Panc1 (cell line): ENCODE measurements at regions not wholly inside any gene's neighbourhood (a gene's known extent, or its start where the extent isn't known, plus 50 kb on each side); places are given as distances from the start of the nearest gene placed in this dataset.

Experiments
- ATAC-seq: fragments of 200-7000 bp; cut with Tn5 transposase; 2 replicates; pipeline ENCODE4 v1.9.1; 2020; ENCODE audit warnings: mild to moderate bottlenecking, moderate library complexity
- BruUV-seq: library from RNA; stranded (reverse); fragments of 400-500 nt; replicated peaks from 2 replicates; lab custom pipeline; 2021; lab: Mats Ljungman, UMichigan
- CTCF ChIA-PET: fragments of 300-600 bp; sonication (Branson Sonifier 250); formaldehyde crosslinking; loops from one replicate; lab custom pipeline; 2022; ENCODE audit warnings: antibody characterized with exemption; lab: Charles Lee
- POLR2A ChIA-PET: fragments of 300-600 bp; sonication (Branson Sonifier 250); formaldehyde crosslinking; loops from one replicate; lab custom pipeline; 2022; ENCODE audit warnings: antibody characterized with exemption; lab: Charles Lee
- DNase-seq: peaks from one replicate; pipeline ENCODE4 v3.0.0-alpha.2; 2010; ENCODE audit warnings: low read depth, low spot score
- H3K27ac ChIP-seq: 2 replicates; pipeline ENCODE4 v1.5.1; 2011; ENCODE audit warnings: mild to moderate bottlenecking, low read length, inconsistent platforms
- H3K27me3 ChIP-seq: fragments of 200-500 bp; sonication (Bioruptor generic); 2 replicates; pipeline ENCODE4 v1.6.0; 2014; ENCODE audit warnings: low read length, inconsistent platforms; ENCODE audit not compliant: control insufficient read depth, insufficient read depth
- H3K36me3 ChIP-seq: fragments of 200-500 bp; sonication (Bioruptor generic); 2 replicates; pipeline ENCODE4 v1.5.1; 2014; ENCODE audit warnings: inconsistent platforms, mild to moderate bottlenecking, low read length, moderate library complexity; ENCODE audit not compliant: control insufficient read depth, insufficient read depth
- H3K4me1 ChIP-seq: 2 replicates; pipeline ENCODE4 v1.5.1; 2011; ENCODE audit warnings: inconsistent platforms, mild to moderate bottlenecking, low read length, moderate library complexity; ENCODE audit not compliant: control insufficient read depth, insufficient read depth
- H3K4me3 ChIP-seq, 2 experiments: 2 replicates each; pipeline ENCODE4 v1.5.1; 2011 to 2012; ENCODE audit warnings: low read depth in 2 of 2, low read length in 2 of 2, mild to moderate bottlenecking in 2 of 2, inconsistent platforms in 1 of 2, moderate library complexity in 1 of 2
- H3K9me3 ChIP-seq: fragments of 200-500 bp; sonication (Bioruptor generic); 2 replicates; pipeline ENCODE4 v1.5.1; 2014; ENCODE audit warnings: low read depth, mild to moderate bottlenecking, inconsistent platforms, low read length, moderate library complexity; ENCODE audit not compliant: control insufficient read depth, insufficient read depth
- POLR2AphosphoS5 ChIP-seq: IDR thresholded peaks from 2 replicates; pipeline ENCODE4 v1.6.1; 2012; ENCODE audit warnings: mild to moderate bottlenecking, low read depth, low read length, moderate library complexity
- SIN3A ChIP-seq: IDR thresholded peaks from 2 replicates; pipeline ENCODE4 v1.6.1; 2012; ENCODE audit warnings: low read depth, mild to moderate bottlenecking, low read length, moderate library complexity, borderline replicate concordance; ENCODE audit not compliant: insufficient read depth
- TCF7L2 ChIP-seq: IDR thresholded peaks from 2 replicates; pipeline ENCODE4 v1.6.1; 2011; ENCODE audit warnings: mild to moderate bottlenecking, low read depth, low read length, inconsistent platforms
- in situ Hi-C: cut with HindIII; loops from 2 replicates; pipeline ENCODE4 v1.10.0; 2016; ENCODE audit warnings: low sequenced_read_pairs, low pct_unique_long_range_greater_than_20kb
- intact Hi-C: fragments of 100-400 bp; cut with micrococcal nuclease; formaldehyde crosslinking; loops from one replicate; pipeline ENCODE4 v1.10.0; 2022; ENCODE audit not compliant: unreplicated experiment
- TF ChIP-seq, protein P1 (sequence below): fragments of 450-650 bp; IDR thresholded peaks from 2 replicates; pipeline ENCODE4 v1.5.1; 2017; ENCODE audit warnings: mild to moderate bottlenecking
- TF ChIP-seq, protein P2 (sequence below), 2 experiments: IDR thresholded peaks; 2 replicates each; pipeline ENCODE4 v1.6.1; 2011 to 2012; ENCODE audit warnings: low read depth in 2 of 2, control low read depth in 1 of 2, low read length in 1 of 2, mild to moderate bottlenecking in 1 of 2, moderate library complexity in 1 of 2; ENCODE audit not compliant: insufficient read depth in 1 of 2

DNA sequence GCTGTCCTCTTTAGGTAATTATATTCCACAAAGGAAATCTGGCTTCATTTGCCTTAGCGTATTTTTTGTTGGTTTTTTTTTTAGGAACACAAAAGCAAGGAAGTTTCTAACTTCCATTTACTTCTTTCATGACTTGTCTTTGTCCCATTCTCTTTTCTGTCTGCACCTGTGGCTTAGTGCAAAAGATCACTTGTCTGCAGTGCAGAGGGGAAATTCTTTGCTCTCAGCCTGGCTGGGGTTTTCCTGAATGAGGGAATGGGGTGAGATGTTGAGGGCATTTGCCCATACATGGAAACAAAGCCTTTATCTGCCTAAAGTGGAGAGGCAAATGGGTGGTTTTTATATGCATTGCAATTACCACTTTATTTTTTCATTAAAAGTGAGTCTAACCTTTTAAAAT, 361.1 kb upstream of the IGFBP3 start:
- no peak overlapping the region for H3K4me3 ChIP-seq
- no peaks in the 10 kb centered on the region for H3K27me3 ChIP-seq
- H3K4me1 ChIP-seq: no peaks in the 10 kb centered on the region
- H3K36me3 ChIP-seq: no peaks in the 10 kb centered on the region
- intact Hi-C loops: no loop called here
- H3K27ac ChIP-seq: no peak overlapping the region
- ChIA-PET CTCF (no interaction called here), POLR2A (no interaction called here)
- no peaks in the 10 kb centered on the region for H3K9me3 ChIP-seq
- TF ChIP-seq SIN3A (no peak), TCF7L2 (no peak), POLR2AphosphoS5 (no peak)
- TF ChIP-seq, protein P1, sequence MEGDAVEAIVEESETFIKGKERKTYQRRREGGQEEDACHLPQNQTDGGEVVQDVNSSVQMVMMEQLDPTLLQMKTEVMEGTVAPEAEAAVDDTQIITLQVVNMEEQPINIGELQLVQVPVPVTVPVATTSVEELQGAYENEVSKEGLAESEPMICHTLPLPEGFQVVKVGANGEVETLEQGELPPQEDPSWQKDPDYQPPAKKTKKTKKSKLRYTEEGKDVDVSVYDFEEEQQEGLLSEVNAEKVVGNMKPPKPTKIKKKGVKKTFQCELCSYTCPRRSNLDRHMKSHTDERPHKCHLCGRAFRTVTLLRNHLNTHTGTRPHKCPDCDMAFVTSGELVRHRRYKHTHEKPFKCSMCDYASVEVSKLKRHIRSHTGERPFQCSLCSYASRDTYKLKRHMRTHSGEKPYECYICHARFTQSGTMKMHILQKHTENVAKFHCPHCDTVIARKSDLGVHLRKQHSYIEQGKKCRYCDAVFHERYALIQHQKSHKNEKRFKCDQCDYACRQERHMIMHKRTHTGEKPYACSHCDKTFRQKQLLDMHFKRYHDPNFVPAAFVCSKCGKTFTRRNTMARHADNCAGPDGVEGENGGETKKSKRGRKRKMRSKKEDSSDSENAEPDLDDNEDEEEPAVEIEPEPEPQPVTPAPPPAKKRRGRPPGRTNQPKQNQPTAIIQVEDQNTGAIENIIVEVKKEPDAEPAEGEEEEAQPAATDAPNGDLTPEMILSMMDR: no peak
- TF ChIP-seq, protein P2, sequence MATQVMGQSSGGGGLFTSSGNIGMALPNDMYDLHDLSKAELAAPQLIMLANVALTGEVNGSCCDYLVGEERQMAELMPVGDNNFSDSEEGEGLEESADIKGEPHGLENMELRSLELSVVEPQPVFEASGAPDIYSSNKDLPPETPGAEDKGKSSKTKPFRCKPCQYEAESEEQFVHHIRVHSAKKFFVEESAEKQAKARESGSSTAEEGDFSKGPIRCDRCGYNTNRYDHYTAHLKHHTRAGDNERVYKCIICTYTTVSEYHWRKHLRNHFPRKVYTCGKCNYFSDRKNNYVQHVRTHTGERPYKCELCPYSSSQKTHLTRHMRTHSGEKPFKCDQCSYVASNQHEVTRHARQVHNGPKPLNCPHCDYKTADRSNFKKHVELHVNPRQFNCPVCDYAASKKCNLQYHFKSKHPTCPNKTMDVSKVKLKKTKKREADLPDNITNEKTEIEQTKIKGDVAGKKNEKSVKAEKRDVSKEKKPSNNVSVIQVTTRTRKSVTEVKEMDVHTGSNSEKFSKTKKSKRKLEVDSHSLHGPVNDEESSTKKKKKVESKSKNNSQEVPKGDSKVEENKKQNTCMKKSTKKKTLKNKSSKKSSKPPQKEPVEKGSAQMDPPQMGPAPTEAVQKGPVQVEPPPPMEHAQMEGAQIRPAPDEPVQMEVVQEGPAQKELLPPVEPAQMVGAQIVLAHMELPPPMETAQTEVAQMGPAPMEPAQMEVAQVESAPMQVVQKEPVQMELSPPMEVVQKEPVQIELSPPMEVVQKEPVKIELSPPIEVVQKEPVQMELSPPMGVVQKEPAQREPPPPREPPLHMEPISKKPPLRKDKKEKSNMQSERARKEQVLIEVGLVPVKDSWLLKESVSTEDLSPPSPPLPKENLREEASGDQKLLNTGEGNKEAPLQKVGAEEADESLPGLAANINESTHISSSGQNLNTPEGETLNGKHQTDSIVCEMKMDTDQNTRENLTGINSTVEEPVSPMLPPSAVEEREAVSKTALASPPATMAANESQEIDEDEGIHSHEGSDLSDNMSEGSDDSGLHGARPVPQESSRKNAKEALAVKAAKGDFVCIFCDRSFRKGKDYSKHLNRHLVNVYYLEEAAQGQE (IDR thresholded peaks at IDR 0.05; ENCODE audit: insufficient read depth in 1 of 2, low read depth in 2 of 2, low read length in 1 of 2): no peak
- DNase-seq: no peak
- BruUV-seq: no TSS peak
- in situ Hi-C loops: no loop called here
- ATAC-seq: no peak

DNA sequence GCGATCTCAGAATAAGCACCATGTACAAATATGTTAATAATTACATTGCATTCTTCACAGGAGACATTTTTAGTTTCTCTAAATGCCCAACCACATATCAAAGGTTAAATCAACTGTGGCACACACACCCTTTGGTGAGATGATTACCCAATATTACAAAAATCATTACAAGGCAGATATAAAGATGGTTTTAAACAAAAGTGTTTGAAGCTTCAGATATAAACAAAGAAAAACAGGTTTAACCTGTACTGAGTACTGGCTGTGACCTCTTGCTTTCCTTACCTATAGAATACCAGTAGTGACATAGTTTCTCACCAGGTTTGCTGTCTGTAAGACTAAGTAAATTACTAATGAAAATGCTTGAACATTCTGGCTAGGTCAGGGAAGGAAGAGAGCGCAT, 360.0 kb upstream of the IGFBP3 start:
- Histone ChIP-seq H3K4me1 (no peaks in the 10 kb centered on the region), H3K4me3 (no peak overlapping the region), H3K36me3 (no peaks in the 10 kb centered on the region), H3K27me3 (no peaks in the 10 kb centered on the region), H3K27ac (no peak overlapping the region), H3K9me3 (no peaks in the 10 kb centered on the region)
- no peak for ATAC-seq
- no peak for TF ChIP-seq POLR2AphosphoS5
- in situ Hi-C loops (no loop called here), intact Hi-C loops (no loop called here)
- ChIA-PET POLR2A (no interaction called here), CTCF (no interaction called here)
- no TSS peak for BruUV-seq
- no peak for DNase-seq

DNA sequence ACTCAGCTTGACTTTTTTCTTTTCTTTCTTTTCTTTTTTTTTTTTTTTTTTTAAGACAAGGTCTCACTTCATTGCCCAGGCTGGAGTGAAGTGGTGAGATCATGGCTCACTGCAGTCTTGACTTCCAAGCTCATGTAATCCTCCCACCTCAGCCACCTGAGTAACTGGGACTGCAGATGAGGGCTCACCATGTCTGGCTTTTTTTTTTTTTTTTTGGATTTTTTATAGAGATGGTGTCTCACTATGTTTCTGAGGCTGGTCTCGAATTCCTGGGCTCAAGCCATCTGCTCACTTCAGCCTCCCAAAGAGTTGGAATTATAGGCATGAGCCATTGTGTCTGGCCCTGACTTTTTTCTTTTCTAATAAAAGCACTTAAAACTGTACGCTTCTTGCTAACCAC, 358.2 kb upstream of the IGFBP3 start:
- Histone ChIP-seq H3K36me3 (no peaks in the 10 kb centered on the region), H3K27me3 (no peaks in the 10 kb centered on the region), H3K4me1 (no peaks in the 10 kb centered on the region), H3K27ac (no peak overlapping the region), H3K4me3 (no peak overlapping the region), H3K9me3 (no peaks in the 10 kb centered on the region)
- ChIA-PET POLR2A (interaction anchor here (0.6 kb wide), 1 partner anchor 293 kb away, joined by 5 read pairs; no protein-coding TSS in a partner anchor), CTCF (no interaction called here)
- ATAC-seq (no peak), DNase-seq (no peak)
- intact Hi-C loops (no loop called here), in situ Hi-C loops (no loop called here)
- BruUV-seq: no TSS peak
- TF ChIP-seq SIN3A: no peak
- TF ChIP-seq, protein P1: no peak
- TF ChIP-seq POLR2AphosphoS5: no peak
- TF ChIP-seq TCF7L2: no peak
- TF ChIP-seq, protein P2 (IDR thresholded peaks at IDR 0.05; ENCODE audit: insufficient read depth in 1 of 2, low read depth in 2 of 2, low read length in 1 of 2): no peak
